CD4-positive, CD25-positive, alpha-beta regulatory T cell (primary cell): ENCODE measurements at regions not wholly inside any gene's neighbourhood (a gene's known extent, or its start where the extent isn't known, plus 50 kb on each side); places are given as distances from the start of the nearest gene placed in this dataset.
"Not testable (repeated sequence)": the region's sequence is repeated elsewhere in the genome, so short reads cannot be mapped to it uniquely, and the experiment has no call there.

Experiments used
- ATAC-seq, 2 donors: fragments of 150-1000 bp; cut with Tn5 transposase; one replicate each; pipeline ENCODE4 v1.10.0; 2021; ENCODE audit warnings: low read depth in 2 of 2, moderate number of reproducible peaks in 2 of 2, moderate library complexity in 1 of 2
- DNase-seq, 3 donors: peaks; one replicate each; pipeline versions ENCODE4 v3.0.0 to v3.0.0-alpha.2; 2012 to 2022; ENCODE audit warnings: mixed read lengths in 1 of 3
- H3K27ac ChIP-seq: one replicate; pipeline ENCODE4 v1.7.0; 2013; ENCODE audit warnings: mild to moderate bottlenecking, low read length; ENCODE audit not compliant: insufficient read depth, poor library complexity, severe bottlenecking
- H3K27me3 ChIP-seq: one replicate; pipeline ENCODE4 v1.7.0; 2013; ENCODE audit warnings: low read length; ENCODE audit not compliant: control insufficient read depth, insufficient read depth
- H3K36me3 ChIP-seq: one replicate; pipeline ENCODE4 v1.7.0; 2013; ENCODE audit warnings: mild to moderate bottlenecking, low read length, moderate library complexity; ENCODE audit not compliant: control insufficient read depth, insufficient read depth
- H3K4me1 ChIP-seq: 2 replicates; pipeline ENCODE4 v1.7.0; 2013; ENCODE audit warnings: mild to moderate bottlenecking, low read length; ENCODE audit not compliant: insufficient read depth, control insufficient read depth, poor library complexity, severe bottlenecking
- H3K4me3 ChIP-seq: one replicate; pipeline ENCODE4 v1.7.0; 2013; ENCODE audit warnings: low read depth, mild to moderate bottlenecking, low read length, moderate library complexity
- H3K9me3 ChIP-seq, 2 experiments: 1 replicate in 1 of 2; 2 replicates in 1 of 2; pipeline ENCODE4 v1.7.0; 2013; ENCODE audit warnings: low read length in 2 of 2, mild to moderate bottlenecking in 1 of 2, moderate library complexity in 1 of 2; ENCODE audit not compliant: control insufficient read depth in 2 of 2
- H3K27ac Mint-ChIP-seq, 3 donors: one replicate each; pipeline ENCODE4 v1.8.0; 2020 to 2022; ENCODE audit warnings: mild to moderate bottlenecking in 3 of 3, mixed read lengths in 3 of 3, moderate library complexity in 2 of 3
- H3K27me3 Mint-ChIP-seq: one replicate; pipeline ENCODE4 v1.8.0; 2022; ENCODE audit warnings: mild to moderate bottlenecking, mixed read lengths
- H3K36me3 Mint-ChIP-seq: one replicate; pipeline ENCODE4 v1.8.0; 2020; ENCODE audit warnings: mixed read lengths
- H3K4me1 Mint-ChIP-seq, 4 donors: one replicate each; pipeline ENCODE4 v1.8.0; 2020 to 2022; ENCODE audit warnings: mixed read lengths in 4 of 4, mild to moderate bottlenecking in 1 of 4
- H3K4me3 Mint-ChIP-seq, 4 donors: one replicate each; pipeline ENCODE4 v1.8.0; 2020 to 2022; ENCODE audit warnings: mild to moderate bottlenecking in 4 of 4, mixed read lengths in 4 of 4, moderate library complexity in 3 of 4
- H3K9me3 Mint-ChIP-seq, 7 donors: one replicate each; pipeline ENCODE4 v1.8.0; 2020 to 2022; ENCODE audit warnings: mixed read lengths in 7 of 7, mild to moderate bottlenecking in 3 of 7, moderate library complexity in 2 of 7

- no peak overlapping the region for H3K27ac Mint-ChIP-seq
- H3K4me3 ChIP-seq, result no peak overlapping the region
- no peaks in the 10 kb centered on the region for H3K36me3 ChIP-seq
- no peaks in the 10 kb centered on the region for H3K36me3 Mint-ChIP-seq
- no peaks in the 10 kb centered on the region for H3K4me1 Mint-ChIP-seq
- no peak overlapping the region for H3K27ac ChIP-seq
- no peak overlapping the region for H3K4me3 Mint-ChIP-seq
- no peaks in the 10 kb centered on the region for H3K27me3 ChIP-seq
- no peaks in the 10 kb centered on the region for H3K4me1 ChIP-seq
- no peaks in the 10 kb centered on the region for H3K27me3 Mint-ChIP-seq
- DNase-seq (no peak), ATAC-seq (no peak)
- peaks cover 0 to 1% of the 10 kb centered on the region in 2 experiments for H3K9me3 ChIP-seq
- peaks cover 0 to 12% (median 3%) of the 10 kb centered on the region in 7 donors for H3K9me3 Mint-ChIP-seq
Measured at GRCh38 chr2:13813236-13813635, 819.3 kb upstream of the LRATD1 start.

GRCh38 chr2:13818002-13818401 is 814.5 kb upstream of the LRATD1 start:
- Mint-ChIP-seq H3K27me3 (no peaks in the 10 kb centered on the region), H3K4me3 (no peak overlapping the region), H3K4me1 (no peaks in the 10 kb centered on the region), H3K36me3 (no peaks in the 10 kb centered on the region), H3K27ac (no peak overlapping the region), H3K9me3 (peaks cover 0 to 4% (median 0%) of the 10 kb centered on the region in 7 donors)
- H3K36me3 ChIP-seq, result no peaks in the 10 kb centered on the region
- no peaks in the 10 kb centered on the region for H3K4me1 ChIP-seq
- no peak for DNase-seq
- H3K27ac ChIP-seq, result no peak overlapping the region
- ATAC-seq, result no peak
- peaks cover 0 to 1% of the 10 kb centered on the region in 2 experiments for H3K9me3 ChIP-seq
- H3K27me3 ChIP-seq, result no peaks in the 10 kb centered on the region
- no peak overlapping the region for H3K4me3 ChIP-seq

- peaks cover 0 to 4% (median 0%) of the 10 kb centered on the region in 7 donors for H3K9me3 Mint-ChIP-seq
- Histone ChIP-seq H3K27ac (no peak overlapping the region), H3K36me3 (no peaks in the 10 kb centered on the region), H3K4me3 (no peak overlapping the region), H3K9me3 (peaks cover 0 to 1% of the 10 kb centered on the region in 2 experiments), H3K4me1 (no peaks in the 10 kb centered on the region), H3K27me3 (no peaks in the 10 kb centered on the region)
- H3K27ac Mint-ChIP-seq, result no peak overlapping the region
- no peaks in the 10 kb centered on the region for H3K4me1 Mint-ChIP-seq
- no peak for DNase-seq
- no peaks in the 10 kb centered on the region for H3K36me3 Mint-ChIP-seq
- no peak for ATAC-seq
- H3K27me3 Mint-ChIP-seq, result no peaks in the 10 kb centered on the region
- H3K4me3 Mint-ChIP-seq, result no peak overlapping the region
Measured at GRCh38 chr2:13819896-13820295, 812.6 kb upstream of the LRATD1 start.

- H3K27ac Mint-ChIP-seq, result no peak overlapping the region
- no peak for DNase-seq
- H3K9me3 Mint-ChIP-seq, result peaks cover 0 to 4% (median 2%) of the 10 kb centered on the region in 7 donors
- Histone ChIP-seq H3K36me3 (no peaks in the 10 kb centered on the region), H3K9me3 (peaks cover 0 to 1% of the 10 kb centered on the region in 2 experiments), H3K27ac (no peak overlapping the region), H3K4me3 (no peak overlapping the region), H3K4me1 (no peaks in the 10 kb centered on the region), H3K27me3 (no peaks in the 10 kb centered on the region)
- no peaks in the 10 kb centered on the region for H3K4me1 Mint-ChIP-seq
- no peak overlapping the region for H3K4me3 Mint-ChIP-seq
- ATAC-seq, result no peak
- no peaks in the 10 kb centered on the region for H3K27me3 Mint-ChIP-seq
- no peaks in the 10 kb centered on the region for H3K36me3 Mint-ChIP-seq
Measured at GRCh38 chr2:13821255-13821880, 811.1 kb upstream of the LRATD1 start.

- ATAC-seq (no peak), DNase-seq (no peak)
- Mint-ChIP-seq H3K4me1 (no peaks in the 10 kb centered on the region), H3K36me3 (no peaks in the 10 kb centered on the region), H3K9me3 (peaks cover 0 to 4% (median 0%) of the 10 kb centered on the region in 7 donors), H3K27ac (no peak overlapping the region), H3K27me3 (no peaks in the 10 kb centered on the region), H3K4me3 (no peak overlapping the region)
- Histone ChIP-seq H3K27ac (no peak overlapping the region), H3K4me1 (no peaks in the 10 kb centered on the region), H3K27me3 (no peaks in the 10 kb centered on the region), H3K4me3 (no peak overlapping the region), H3K36me3 (no peaks in the 10 kb centered on the region), H3K9me3 (peaks cover 0 to 1% of the 10 kb centered on the region in 2 experiments)
Measured at GRCh38 chr2:13822365-13822764, 810.2 kb upstream of the LRATD1 start.

GRCh38 chr2:13826314-13826853 is 806.1 kb upstream of the LRATD1 start:
- H3K4me3 Mint-ChIP-seq, result no peak overlapping the region
- Histone ChIP-seq H3K4me3 (no peak overlapping the region), H3K27me3 (no peaks in the 10 kb centered on the region), H3K4me1 (no peaks in the 10 kb centered on the region), H3K36me3 (no peaks in the 10 kb centered on the region), H3K27ac (no peak overlapping the region), H3K9me3 (no peaks in the 10 kb centered on the region)
- no peak overlapping the region for H3K27ac Mint-ChIP-seq
- no peak for ATAC-seq
- peaks cover 0 to 11% (median 2%) of the 10 kb centered on the region in 7 donors for H3K9me3 Mint-ChIP-seq
- no peak for DNase-seq
- no peaks in the 10 kb centered on the region for H3K4me1 Mint-ChIP-seq
- H3K27me3 Mint-ChIP-seq, result no peaks in the 10 kb centered on the region
- no peaks in the 10 kb centered on the region for H3K36me3 Mint-ChIP-seq

- no peak overlapping the region for H3K4me3 ChIP-seq
- no peak overlapping the region for H3K4me3 Mint-ChIP-seq
- no peak for ATAC-seq
- H3K4me1 Mint-ChIP-seq, result no peaks in the 10 kb centered on the region
- no peaks in the 10 kb centered on the region for H3K4me1 ChIP-seq
- no peak for DNase-seq
- H3K27me3 Mint-ChIP-seq, result no peaks in the 10 kb centered on the region
- H3K36me3 Mint-ChIP-seq, result no peaks in the 10 kb centered on the region
- peaks cover 4 to 19% (median 5%) of the 10 kb centered on the region in 7 donors for H3K9me3 Mint-ChIP-seq
- H3K27ac ChIP-seq, result no peak overlapping the region
- H3K27ac Mint-ChIP-seq, result no peak overlapping the region
- no peaks in the 10 kb centered on the region for H3K9me3 ChIP-seq
- no peaks in the 10 kb centered on the region for H3K36me3 ChIP-seq
- H3K27me3 ChIP-seq, result no peaks in the 10 kb centered on the region
Measured at GRCh38 chr2:13858626-13859025, 773.9 kb upstream of the LRATD1 start.

GRCh38 chr2:13868275-13868674 is 764.2 kb upstream of the LRATD1 start:
- ATAC-seq, H3K27ac ChIP-seq, H3K36me3 Mint-ChIP-seq, H3K27me3 ChIP-seq, H3K4me3 Mint-ChIP-seq, H3K27me3 Mint-ChIP-seq, DNase-seq, H3K36me3 ChIP-seq, H3K9me3 ChIP-seq, H3K4me3 ChIP-seq, H3K4me1 Mint-ChIP-seq, H3K4me1 ChIP-seq, H3K27ac Mint-ChIP-seq: not testable (repeated sequence)
- peaks cover 0 to 18% (median 4%) of the 10 kb centered on the region in 7 donors for H3K9me3 Mint-ChIP-seq
